ENCODE measurements at regions not wholly inside any gene's neighbourhood (a gene's known extent, or its start where the extent isn't known, plus 50 kb on each side); places are given as distances from the start of the nearest gene placed in this dataset.

GRCh38 chr12:4051596-4051995, 178.4 kb upstream of the PARP11 start:
- TF ChIP-seq POLR2A (IDR thresholded peaks at IDR 0.05; ENCODE audit: low read length), result no peak
- no peak for TF ChIP-seq GATA1 (IDR thresholded peaks at IDR 0.05; ENCODE audit: low read depth, low read length)

Data from erythroblast (primary cell).